HG03060 (cell line): ENCODE measurements at regions not wholly inside any gene's neighbourhood (a gene's known extent, or its start where the extent isn't known, plus 50 kb on each side); places are given as distances from the start of the nearest gene placed in this dataset.
"Not testable (repeated sequence)": the region's sequence is repeated elsewhere in the genome, so short reads cannot be mapped to it uniquely, and the experiment has no call there.

Source experiments
- ATAC-seq: cut with Tn5 transposase; IDR thresholded peaks from one replicate; pipeline ENCODE4 v1.9.1; 2021; ENCODE audit warnings: low read depth, moderate number of reproducible peaks; ENCODE audit not compliant: unreplicated experiment

DNA sequence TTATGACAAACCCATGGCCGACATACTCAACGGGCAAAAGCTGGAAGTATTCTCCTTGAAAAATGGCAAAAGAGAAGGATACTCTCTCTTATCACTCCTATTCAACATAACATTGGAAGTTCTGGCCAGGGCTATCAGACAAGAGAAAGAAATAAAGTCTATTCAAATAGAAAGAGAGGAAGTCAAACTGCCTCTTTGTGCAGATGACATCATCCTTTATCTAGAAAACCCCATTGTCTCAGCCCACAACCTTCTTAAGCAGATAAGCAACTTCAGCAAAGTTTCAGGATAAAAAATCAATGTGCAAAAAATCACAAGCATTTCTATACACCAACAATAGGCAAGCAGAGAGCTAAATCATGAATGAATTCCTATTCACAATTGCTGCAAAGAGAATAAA lies 1799.9 kb upstream of the ACO1 start:
- ATAC-seq: no peak

DNA sequence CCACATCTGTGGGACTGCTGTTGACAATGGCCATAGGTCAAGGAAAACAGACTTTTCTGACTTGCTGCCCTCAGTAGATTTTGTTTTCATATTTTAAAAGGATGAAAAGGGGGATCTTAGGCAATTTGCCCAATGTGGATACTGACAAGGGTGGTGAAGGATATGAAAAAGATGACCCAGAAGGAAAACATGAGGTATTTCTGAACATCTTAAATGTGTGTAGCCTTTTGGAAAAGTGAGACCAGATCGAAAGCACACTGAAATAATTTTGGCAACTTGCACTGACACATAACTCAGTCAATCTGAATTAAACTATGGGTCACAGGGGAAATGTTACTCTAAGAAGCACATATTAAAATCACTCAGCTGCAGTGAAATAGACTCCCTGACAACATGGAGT lies 1793.0 kb upstream of the ACO1 start:
- ATAC-seq: no peak

DNA sequence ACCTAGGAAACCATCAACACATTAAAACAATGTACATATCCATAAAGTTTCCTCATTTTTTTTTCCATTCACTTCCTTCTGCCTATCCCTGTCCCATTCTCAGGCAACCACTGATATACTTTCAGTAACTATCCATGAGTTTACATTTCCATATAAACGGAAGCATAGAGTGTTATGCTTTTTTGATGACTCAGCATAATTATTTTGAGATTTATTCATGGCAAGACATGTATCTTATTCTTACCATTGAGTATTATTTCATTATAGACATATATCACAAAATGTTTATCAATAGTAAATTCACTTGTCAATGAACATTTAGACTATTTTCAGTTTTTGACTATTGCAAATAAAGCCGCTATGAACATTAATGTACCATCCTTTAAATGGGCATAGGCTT lies 1786.8 kb upstream of the ACO1 start:
- ATAC-seq: no peak

DNA sequence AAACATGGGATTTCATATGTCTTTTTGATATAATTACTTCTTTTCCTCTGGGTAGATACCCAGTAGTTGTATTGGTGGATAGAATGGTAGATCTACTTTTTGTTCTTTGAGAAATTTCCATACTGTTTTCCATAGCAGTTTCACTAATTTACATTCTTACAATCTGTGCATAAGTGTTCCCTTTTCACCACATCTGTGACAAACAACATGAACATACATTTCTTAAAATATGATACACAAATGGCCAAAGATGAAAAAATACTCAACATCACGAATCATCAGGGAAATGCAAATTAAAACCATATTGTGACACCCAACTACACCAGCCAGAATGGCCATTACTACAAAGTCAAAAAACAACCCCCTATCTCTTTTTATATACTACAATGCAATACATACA lies 1778.5 kb upstream of the ACO1 start:
- ATAC-seq: no peak

DNA sequence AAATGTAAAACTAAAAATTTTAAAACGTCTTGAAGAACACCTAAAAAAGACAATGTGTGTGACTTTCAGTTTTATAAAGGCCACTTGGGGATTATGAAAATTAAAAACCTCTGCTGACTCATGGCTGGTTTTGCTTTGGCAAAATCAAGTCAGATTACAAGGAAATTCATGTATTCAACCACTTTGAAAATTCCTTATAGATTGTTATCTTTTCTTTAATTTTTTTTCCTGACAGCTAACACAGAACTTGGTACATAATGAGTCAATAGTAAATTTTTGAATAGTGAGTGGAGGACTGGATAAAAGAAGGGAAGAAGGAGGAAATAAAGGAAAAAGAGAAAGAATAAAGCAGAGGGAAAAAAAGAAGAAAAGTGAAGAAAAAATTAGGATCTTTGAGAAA lies 1774.7 kb upstream of the ACO1 start:
- no peak for ATAC-seq

DNA sequence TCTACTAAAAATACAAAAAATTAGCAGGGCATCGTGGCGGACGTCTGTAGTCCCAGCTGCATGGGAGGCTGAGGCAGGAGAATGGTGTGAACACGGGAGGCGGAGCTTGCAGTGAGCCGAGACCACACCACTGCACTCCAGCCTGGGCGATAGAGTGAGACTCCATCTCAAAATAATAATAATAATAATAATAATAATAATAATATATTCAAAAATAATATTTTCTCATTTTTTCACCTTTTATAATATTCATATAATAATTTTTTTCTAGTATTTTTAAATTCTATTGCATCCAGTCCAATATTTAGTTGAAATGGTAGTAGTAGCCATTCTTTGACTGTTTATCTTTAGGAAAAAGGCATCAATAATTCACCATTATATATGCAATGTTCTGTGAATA lies 1767.7 kb upstream of the ACO1 start:
- not testable (repeated sequence) for ATAC-seq

DNA sequence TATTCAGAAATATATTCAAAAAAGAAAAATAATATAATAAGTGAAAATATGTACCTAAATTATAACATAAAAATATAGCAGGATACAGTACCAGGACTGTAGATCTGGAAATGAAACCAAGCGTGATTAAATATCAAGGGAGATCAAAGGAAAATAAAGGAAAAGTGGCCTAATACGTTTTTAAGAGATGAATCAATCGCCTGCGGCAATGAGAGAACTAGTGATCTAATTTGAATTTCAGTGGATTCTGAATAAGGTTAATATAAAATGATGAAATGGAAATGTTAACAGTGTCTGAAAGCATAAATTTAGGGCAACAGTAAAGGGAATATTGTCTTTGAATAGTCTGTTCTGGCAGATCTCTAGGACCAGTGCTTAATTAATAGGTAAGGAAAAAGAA lies 1761.9 kb upstream of the ACO1 start:
- ATAC-seq: no peak

DNA sequence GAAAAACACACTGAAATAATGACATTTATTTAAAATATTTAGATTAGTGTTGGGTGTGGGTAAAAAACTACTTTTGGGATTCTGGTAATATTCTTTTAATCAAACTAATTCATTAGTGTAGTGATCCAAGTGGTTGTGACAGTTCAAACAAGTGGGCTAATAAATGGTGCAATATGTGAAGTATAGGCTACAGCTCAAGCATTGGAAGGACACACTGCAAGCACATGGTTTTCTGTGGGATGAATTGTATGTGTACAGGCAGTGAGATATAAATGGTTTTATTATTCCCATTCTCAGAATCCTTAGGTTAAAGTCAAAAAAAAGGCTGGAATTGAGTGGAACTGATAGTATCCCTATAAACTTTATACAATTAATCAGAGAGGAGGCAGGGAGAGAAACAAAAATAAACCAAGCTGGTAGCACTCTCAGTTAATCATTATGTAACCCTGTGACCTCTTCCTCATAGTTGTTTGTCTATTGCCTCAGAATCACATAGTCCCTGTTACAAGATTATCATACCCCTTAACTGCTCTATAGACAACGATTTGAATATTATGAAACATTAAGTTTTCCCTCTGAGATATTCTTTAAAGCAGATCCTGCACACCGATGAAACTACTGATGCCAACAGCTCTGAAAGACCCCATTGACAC lies 1755.4 kb upstream of the ACO1 start:
- ATAC-seq: no peak

DNA sequence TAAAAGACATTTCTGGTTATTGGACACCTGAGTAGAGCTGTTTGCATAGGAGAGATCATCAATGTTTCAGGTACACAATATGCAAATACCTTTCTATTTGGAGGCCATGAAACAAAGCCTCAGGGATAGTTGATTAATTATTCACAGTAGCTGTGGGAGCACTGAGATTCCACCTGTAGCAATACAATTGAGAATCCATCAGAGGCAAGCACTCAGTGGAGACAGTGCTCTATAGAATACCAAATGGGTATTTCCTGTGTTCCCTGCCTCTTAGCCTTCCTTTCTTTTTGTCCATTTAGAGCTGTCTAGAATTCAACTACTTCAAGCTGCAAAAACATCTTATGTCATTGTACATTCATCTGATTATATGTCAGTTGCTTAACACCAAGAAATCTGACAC lies 1754.0 kb upstream of the ACO1 start:
- ATAC-seq: no peak

DNA sequence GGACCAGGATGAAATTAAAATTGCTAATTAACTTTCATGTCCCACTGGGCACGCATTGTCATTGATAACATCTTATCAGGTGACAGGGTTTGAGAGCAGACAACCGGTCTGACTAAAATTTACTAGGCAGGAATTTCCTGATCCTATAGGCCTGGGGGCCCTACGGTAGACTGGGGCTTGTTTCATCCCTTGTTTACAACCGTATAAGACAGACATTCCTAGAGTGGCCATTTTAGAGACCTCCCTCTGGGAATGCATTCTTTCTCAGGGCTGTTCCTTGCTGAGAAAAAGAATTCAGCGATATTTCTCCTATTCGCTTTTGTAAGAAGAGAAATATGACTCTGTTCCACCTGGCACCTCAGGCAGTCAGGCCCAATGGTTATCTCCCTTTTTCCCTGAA lies 1737.8 kb upstream of the ACO1 start:
- ATAC-seq: not testable (repeated sequence)

DNA sequence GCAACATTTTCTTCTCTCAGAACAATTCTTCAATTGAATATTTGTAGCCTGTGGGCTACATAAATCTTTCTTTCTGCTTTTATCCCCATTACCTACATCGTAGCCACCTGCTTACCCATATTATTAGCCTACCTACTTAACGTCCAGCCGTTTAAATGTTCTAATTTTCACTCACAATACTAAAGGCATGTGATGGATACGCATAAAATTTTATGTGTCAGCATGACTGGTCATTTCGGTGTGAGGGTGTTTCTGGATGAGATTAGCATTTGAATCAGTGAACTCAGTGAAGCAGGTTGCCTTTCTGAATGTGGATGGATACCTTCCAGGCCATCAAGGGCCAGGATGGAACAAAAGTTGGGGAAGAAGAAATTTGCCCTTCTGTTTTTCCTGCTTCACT lies 1722.5 kb upstream of the ACO1 start:
- ATAC-seq: no peak

DNA sequence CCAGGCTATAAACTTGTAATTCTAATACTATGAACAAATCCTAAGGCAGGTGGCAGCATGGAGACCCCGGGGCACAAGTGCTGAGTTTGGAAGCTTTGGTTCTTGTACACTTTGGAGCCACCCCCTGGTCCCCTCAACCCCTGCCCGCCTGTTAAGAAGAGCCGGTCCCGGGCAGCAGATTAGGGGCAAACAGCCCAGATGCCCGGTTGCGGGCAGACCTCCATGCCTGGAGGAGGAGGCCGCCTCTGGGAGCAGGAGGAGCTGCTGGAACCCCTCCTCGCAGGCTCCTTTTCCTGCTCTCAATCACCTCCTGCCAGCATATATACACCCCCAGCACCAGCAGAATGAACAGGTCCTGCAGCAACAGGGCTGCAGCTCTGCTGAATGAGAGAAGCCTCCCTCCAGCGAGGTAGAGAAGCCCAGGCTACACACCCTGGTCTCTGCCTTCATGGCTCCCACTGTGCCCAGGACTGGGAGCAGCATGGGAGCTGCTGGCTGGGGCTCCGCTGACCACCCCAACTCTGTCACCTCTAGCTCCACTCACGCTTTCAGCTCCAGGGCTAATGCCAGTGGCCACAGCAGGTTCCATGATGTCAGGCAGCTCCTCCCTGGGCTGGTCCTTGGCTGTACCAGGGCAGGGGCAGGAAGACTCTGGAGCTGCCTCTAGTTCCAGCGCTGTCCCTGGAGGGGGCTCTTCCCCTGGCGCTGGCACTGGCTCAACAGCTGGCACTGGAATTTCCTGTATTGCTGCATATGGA lies 1713.5 kb upstream of the ACO1 start:
- ATAC-seq: no peak

DNA sequence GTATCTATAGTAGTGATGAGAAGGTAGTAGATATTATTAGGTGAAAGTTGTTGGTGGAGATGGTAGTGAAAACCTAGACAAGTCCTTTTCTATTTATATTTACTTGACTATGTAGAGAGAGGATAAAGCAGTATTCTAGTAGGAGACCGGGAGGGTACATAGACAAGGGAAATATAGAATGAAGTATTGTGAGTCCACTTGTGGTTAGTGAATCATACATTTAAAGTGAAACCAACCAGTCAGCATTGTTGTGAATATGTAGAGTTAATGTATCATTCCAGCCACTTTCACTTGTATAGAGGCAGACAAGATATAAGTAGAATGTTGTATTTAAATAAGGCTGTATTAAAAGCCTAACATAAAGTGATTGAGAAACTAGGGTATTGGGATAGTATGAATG lies 1711.3 kb upstream of the ACO1 start:
- ATAC-seq: no peak

DNA sequence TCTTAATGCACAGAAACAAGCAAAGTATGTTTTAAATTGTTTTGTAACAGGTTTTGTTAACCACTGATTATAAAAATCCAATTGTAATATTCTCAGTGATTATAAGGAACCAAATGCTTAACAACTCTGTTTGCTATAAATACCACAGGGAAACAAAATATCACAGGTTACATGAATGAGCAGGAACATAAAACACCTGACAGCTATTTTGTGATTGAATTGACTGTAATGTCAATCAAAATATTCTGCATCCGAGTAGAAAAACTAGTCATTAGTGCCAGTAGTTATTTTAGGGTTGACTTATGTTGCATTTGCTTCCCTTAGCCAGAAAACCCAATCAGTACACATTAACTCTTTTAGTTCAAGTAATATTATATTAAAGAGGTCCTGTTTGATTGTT lies 1707.8 kb upstream of the ACO1 start:
- ATAC-seq: no peak

DNA sequence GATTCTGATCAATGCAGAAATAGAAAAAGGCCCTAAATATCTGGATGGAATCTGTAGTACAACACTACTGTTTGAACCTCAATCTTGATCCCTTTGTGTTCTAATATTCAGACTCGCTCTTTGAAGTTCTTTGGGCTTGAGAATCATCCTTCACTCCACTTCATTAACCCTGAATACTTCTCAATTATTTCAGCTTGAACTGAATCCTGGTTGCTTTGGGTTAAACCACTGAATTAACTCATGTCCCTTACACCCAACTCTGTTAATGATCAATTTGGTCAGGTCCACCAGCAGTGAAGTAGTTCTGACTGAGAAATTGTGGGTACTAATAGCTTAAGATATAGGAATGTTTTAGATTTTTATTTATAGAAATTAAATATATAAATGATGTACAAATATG lies 1707.2 kb upstream of the ACO1 start:
- ATAC-seq: no peak

DNA sequence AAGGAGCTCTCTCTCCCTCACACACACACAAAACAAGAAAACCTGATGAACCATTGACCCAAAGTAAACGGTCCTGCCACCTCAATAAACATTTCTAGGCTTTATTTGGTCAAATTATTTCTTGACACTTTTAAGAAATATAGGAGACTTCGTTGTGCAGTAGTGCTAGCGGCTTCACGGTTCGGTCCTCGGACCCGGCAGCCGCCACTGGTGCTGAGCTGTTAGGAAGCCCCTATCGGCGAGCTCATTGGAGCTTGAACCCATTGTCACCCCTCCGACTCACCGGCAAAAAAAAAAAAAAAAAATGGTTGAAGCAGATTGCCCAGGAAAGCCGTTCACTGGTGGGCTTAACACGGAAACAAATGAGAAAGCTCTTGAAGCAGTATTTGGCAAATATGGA lies 1695.6 kb upstream of the ACO1 start:
- ATAC-seq: no peak

DNA sequence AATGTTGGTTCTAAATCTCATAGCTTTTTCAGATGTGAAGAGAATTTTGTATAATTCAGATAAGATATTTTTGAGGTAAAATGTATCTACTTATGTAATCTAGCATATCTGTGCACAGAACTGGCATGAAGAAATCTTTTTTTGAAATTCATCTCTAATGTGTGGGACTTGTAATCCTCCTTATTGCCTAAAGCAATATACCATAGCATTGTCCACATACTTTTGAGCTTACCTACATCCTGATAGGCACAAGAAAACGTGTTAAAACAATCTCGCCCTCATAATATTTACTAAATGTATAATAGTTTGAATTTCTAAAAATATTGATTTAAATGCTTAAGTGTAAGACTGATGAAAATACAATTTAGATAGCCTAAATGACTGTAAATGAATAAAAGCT lies 1686.5 kb upstream of the ACO1 start:
- no peak for ATAC-seq

DNA sequence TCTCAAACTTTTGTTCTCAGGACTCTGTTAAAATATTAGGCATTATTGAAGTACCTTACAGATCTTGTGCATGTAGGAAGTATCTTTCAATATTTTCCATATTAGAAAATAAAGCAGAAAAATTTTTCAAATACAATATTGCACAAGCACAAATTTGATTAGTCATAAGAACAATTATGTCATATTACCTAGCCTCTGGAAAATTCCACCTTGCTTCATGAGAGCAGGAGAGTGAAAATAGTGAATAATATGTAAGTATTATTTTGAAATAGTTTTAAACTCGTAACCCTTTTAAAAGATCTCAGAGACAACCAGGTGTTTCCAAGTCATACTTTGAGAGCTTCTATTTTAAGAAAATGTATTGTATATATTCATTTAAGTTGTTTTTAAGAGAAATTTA lies 1672.9 kb upstream of the ACO1 start:
- no peak for ATAC-seq

DNA sequence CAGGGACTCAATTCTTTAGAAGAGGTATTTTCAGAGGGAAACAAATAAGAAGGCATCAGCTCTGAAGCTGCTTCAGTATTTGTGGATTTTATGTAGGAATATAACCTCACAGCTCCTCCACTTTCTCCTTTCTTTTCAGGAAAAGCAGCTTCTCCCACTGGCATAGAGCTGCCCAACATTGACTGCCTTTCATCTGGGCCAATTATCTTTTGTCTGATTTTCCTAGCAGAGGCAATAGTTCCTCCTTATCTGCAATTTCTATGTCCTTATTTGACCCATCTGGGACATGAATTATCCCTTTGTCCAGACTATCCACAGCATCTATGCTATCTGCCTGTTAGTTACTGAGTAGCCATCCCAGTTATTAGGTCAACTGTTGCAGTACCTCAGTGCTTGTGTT lies 1671.2 kb upstream of the ACO1 start:
- no peak for ATAC-seq

DNA sequence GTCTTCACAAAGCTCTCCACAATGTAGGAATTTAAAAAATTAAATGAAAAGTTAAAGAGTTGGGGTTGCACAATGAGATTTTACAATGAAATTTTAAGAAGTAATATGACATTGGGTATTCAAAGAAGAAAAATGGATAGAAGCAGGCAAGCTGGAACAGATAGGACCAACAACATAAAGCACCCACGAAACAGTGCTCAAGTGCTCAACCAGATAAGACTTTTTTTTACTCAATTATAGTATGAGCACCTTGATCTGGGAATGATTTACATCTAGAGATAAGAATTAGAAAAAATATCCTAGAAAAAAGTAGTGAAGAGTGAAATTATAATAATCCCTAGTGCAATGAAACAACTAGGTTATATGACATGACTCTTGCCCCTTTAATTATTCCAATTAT lies 1670.1 kb upstream of the ACO1 start:
- ATAC-seq: no peak

DNA sequence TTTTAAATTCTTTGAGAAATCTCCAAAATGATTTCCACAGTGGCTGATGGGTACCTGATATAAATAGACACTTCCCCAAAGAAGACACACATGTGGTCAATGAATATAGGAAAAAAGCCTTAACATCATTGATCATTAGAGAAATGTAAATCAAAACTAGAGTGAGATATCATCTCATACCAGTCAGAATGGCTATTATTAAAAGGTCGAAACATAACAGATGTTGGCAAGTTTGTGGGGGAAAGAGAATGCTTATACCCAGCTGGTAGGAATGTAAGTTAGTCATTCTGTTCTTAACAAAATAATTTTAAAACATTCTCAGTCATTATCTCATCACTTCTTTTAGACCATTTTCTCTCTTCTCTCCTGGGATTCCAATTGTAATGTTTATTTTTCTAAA lies 1666.0 kb upstream of the ACO1 start:
- no peak for ATAC-seq

DNA sequence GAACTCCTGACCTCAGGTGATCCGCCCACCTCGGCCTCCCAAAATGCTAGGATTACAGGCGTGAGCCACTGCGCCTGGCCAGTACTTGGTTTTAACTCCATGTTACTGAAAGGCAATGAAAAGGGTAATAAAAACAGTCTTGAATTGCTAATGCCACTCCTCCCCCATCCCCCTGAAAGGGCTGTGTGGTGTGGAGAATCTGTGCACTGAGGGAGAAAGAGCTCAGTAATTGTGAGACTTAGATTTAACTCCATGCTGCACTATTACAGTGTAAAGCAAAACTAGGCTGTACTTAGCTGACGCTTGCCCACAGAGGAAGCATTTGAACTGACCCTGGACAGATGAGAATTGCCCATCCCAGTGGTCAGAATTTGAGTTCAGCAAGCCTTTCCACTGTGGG lies 1662.4 kb upstream of the ACO1 start:
- ATAC-seq: no peak

DNA sequence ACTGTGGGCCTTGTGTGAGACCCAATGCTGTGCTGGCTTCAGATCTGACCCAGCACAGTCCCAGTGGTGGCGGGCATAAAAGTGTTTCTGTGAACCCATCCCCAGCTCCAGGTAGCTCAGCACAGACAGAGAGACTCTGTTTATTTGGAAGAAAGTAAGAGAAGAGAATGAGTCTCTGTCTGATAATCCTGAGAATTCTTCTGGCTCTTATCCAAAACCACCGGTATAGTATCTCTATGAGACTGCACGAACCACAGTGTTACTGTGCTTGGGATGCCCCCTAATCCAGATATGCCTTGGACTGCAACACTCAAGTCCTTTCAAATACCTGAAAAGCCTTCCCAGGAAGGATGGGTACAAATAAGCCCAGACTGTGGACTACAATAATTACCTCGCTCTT lies 1660.8 kb upstream of the ACO1 start:
- ATAC-seq: no peak
